Left lung (tissue), 4 donors: ENCODE measurements at regions not wholly inside any gene's neighbourhood (a gene's known extent, or its start where the extent isn't known, plus 50 kb on each side); places are given as distances from the start of the nearest gene placed in this dataset.
A peak's percentile ranks its signal among the peaks of the same experiment; 100 is the strongest.
"Not testable (repeated sequence)": the region's sequence is repeated elsewhere in the genome, so short reads cannot be mapped to it uniquely, and the experiment has no call there.

Experiments used
- ATAC-seq: fragments of 200-7000 bp; cut with Tn5 transposase; one replicate; pipeline ENCODE4 v1.9.1; 2020; ENCODE audit warnings: moderate library complexity
- DNase-seq, 4 donors: peaks; one replicate each; pipeline ENCODE4 v3.0.0-alpha.2; 2013 to 2020
- H3K27ac ChIP-seq, 2 donors: fragments of 200-600 bp; sonication (generic) in 1 of 2; one replicate each; pipeline versions ENCODE4 v1.5.0 to v1.8.0; 2020 to 2021
- H3K27me3 ChIP-seq, 2 donors: fragments of 200-600 bp; sonication (generic) in 1 of 2; one replicate each; pipeline versions ENCODE4 v1.5.0 to v1.8.0; 2020 to 2021
- H3K36me3 ChIP-seq, 2 donors: fragments of 200-600 bp; sonication (generic) in 1 of 2; one replicate each; pipeline versions ENCODE4 v1.5.0 to v1.8.0; 2020 to 2021
- H3K4me1 ChIP-seq, 2 donors: fragments of 200-600 bp; one replicate each; pipeline ENCODE4 v1.8.0; 2021
- H3K4me3 ChIP-seq, 2 donors: fragments of 200-600 bp; sonication (generic) in 1 of 2; one replicate each; pipeline versions ENCODE4 v1.5.0 to v1.8.0; 2020 to 2021; ENCODE audit warnings: mild to moderate bottlenecking in 1 of 2
- H3K9me3 ChIP-seq, 2 donors: fragments of 200-600 bp; sonication (generic) in 1 of 2; one replicate each; pipeline versions ENCODE4 v1.5.0 to v1.8.0; 2020 to 2021
- CTCF ChIP-seq, 2 donors: fragments of 200-600 bp; sonication (generic) in 1 of 2; IDR thresholded peaks; one replicate each; pipeline versions ENCODE4 v1.5.0 to v1.8.0; 2021; ENCODE audit warnings: antibody characterized with exemption in 2 of 2
- intact Hi-C, 2 donors: fragments of 100-400 bp; cut with DNase I; formaldehyde crosslinking; loops; one replicate each; pipeline versions ENCODE4 v1.11.2 to v1.14.2; 2022
- donor health status: DM: no; HTN: yes; CAD: no.
- donor health status: DM: no; HTN: no; CAD: no.

- H3K9me3 ChIP-seq, result no peaks in the 10 kb centered on the region
- intact Hi-C loops, result no loop called here
- no peak for TF ChIP-seq CTCF (IDR thresholded peaks at IDR 0.05)
- H3K27me3 ChIP-seq, result peaks cover 10 to 82% of the 10 kb centered on the region in 2 donors
- no peak for DNase-seq
- no peak for ATAC-seq
- H3K4me3 ChIP-seq, result no peak overlapping the region
- no peaks in the 10 kb centered on the region for H3K4me1 ChIP-seq
- no peaks in the 10 kb centered on the region for H3K36me3 ChIP-seq
- H3K27ac ChIP-seq, result no peak overlapping the region
These were observed 53.3 kb upstream of the TUBA3E start for GRCh38 chr2:130251535-130251872.

GRCh38 chr2:130248355-130248754 is 50.1 kb upstream of the TUBA3E start:
- H3K27ac ChIP-seq, H3K36me3 ChIP-seq, intact Hi-C loops, H3K4me1 ChIP-seq, ATAC-seq, H3K4me3 ChIP-seq, H3K9me3 ChIP-seq: not testable (repeated sequence)
- DNase-seq, result peak in 1 of 4 donors; percentile 68
- peaks cover 10 to 61% of the 10 kb centered on the region in 2 donors for H3K27me3 ChIP-seq
